ENCODE measurements at regions not wholly inside any gene's neighbourhood (a gene's known extent, or its start where the extent isn't known, plus 50 kb on each side); places are given as distances from the start of the nearest gene placed in this dataset.

- no peak for TF ChIP-seq CTCF (IDR thresholded peaks at IDR 0.05; ENCODE audit: control insufficient read depth, insufficient read depth, low read depth, low read length, missing control alignments)
- DNase-seq (ENCODE audit: low read depth): no peak
- no peak overlapping the region for H3K4me3 ChIP-seq (ENCODE audit: control insufficient read depth, low read depth, low read length)
Measured at GRCh38 chr14:71343724-71344123, 436.5 kb downstream of the PCNX1 start.

GRCh38 chr14:71344506-71344905 is 437.2 kb downstream of the PCNX1 start:
- no peak overlapping the region for H3K4me3 ChIP-seq (ENCODE audit: control insufficient read depth, low read depth, low read length)
- no peak for TF ChIP-seq CTCF (IDR thresholded peaks at IDR 0.05; ENCODE audit: control insufficient read depth, insufficient read depth, low read depth, low read length, missing control alignments)
- no peak for DNase-seq (ENCODE audit: low read depth)

- no peak for TF ChIP-seq CTCF (IDR thresholded peaks at IDR 0.05; ENCODE audit: control insufficient read depth, insufficient read depth, low read depth, low read length, missing control alignments)
- DNase-seq (ENCODE audit: low read depth): no peak
- H3K4me3 ChIP-seq (ENCODE audit: control insufficient read depth, low read depth, low read length): no peak overlapping the region
Measured at GRCh38 chr14:71346685-71347084, 439.4 kb downstream of the PCNX1 start.

GRCh38 chr14:71348394-71348793 is 441.1 kb downstream of the PCNX1 start:
- DNase-seq (ENCODE audit: low read depth): no peak
- no peak for TF ChIP-seq CTCF (IDR thresholded peaks at IDR 0.05; ENCODE audit: control insufficient read depth, insufficient read depth, low read depth, low read length, missing control alignments)
- H3K4me3 ChIP-seq (ENCODE audit: control insufficient read depth, low read depth, low read length): no peak overlapping the region

GRCh38 chr14:71348817-71349216 is 441.6 kb downstream of the PCNX1 start:
- H3K4me3 ChIP-seq (ENCODE audit: control insufficient read depth, low read depth, low read length): no peak overlapping the region
- DNase-seq (ENCODE audit: low read depth): no peak
- TF ChIP-seq CTCF (IDR thresholded peaks at IDR 0.05; ENCODE audit: control insufficient read depth, insufficient read depth, low read depth, low read length, missing control alignments): no peak

- no peak overlapping the region for H3K4me3 ChIP-seq (ENCODE audit: control insufficient read depth, low read depth, low read length)
- DNase-seq (ENCODE audit: low read depth): no peak
- TF ChIP-seq CTCF (IDR thresholded peaks at IDR 0.05; ENCODE audit: control insufficient read depth, insufficient read depth, low read depth, low read length, missing control alignments): no peak
Measured at GRCh38 chr14:71354142-71354541, 446.9 kb downstream of the PCNX1 start.

- H3K4me3 ChIP-seq (ENCODE audit: control insufficient read depth, low read depth, low read length): no peak overlapping the region
- no peak for DNase-seq (ENCODE audit: low read depth)
- no peak for TF ChIP-seq CTCF (IDR thresholded peaks at IDR 0.05; ENCODE audit: control insufficient read depth, insufficient read depth, low read depth, low read length, missing control alignments)
Measured at GRCh38 chr14:71354801-71355200, 447.5 kb downstream of the PCNX1 start.

Data from AG09309 (cell line).